Occipital lobe (tissue), 1 donor: ENCODE measurements at regions not wholly inside any gene's neighbourhood (a gene's known extent, or its start where the extent isn't known, plus 50 kb on each side); places are given as distances from the start of the nearest gene placed in this dataset.

Experiments
- DNase-seq: peaks from one replicate; lab custom pipeline; 2025; lab: John Stamatoyannopoulos, UW

DNA sequence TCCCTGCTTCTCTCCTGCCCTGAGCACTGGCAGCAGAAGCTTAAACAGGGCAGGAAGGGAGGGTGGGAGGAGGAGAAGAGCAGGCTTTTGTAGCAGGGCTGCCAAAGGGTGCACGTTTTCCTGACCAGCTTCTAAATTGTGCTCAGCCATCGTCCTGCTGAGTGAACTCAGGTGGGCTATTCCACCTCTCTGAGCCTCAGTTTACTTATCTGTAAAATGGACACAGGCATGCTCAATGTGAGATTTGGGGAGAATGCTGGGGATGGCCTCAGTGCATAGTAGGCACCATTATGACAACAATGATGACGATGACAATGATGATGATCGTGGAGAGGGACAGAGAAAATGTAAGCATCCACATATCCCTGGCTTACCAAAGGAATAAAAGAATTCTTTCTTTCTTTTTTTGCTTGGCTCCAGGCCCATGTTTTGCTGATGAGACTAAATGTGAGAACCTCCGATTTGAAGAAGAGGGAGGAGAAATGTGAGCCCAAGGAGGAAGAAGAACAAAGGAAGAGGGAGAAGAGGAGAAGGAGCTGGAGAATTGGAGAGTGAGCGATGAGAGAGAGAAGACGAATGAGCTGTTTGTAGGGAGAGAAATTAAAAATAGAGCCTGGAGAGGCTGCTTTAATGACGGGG is 105.5 kb upstream of the MYL2 start:
- DNase-seq, result no peak

DNA sequence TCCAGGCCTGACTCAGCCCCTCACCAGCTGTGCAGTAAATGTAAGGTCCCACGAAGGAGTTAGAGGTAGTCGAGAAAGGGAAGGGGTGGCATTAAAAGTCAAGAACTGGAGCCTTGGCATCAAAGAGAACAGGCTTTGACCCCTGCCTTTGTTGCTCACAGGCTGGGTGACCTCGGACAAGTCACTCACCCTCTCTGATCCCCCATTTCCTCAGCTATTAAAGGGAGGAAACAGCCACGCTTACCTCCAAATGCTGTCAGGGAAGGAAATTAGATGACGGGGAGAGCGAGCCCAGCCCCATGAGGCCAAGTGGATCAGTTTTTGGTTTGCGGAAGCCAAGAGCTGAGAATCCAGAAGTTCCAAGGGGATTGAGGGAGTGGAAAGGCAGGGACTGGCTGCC is 104.9 kb upstream of the MYL2 start:
- no peak for DNase-seq

DNA sequence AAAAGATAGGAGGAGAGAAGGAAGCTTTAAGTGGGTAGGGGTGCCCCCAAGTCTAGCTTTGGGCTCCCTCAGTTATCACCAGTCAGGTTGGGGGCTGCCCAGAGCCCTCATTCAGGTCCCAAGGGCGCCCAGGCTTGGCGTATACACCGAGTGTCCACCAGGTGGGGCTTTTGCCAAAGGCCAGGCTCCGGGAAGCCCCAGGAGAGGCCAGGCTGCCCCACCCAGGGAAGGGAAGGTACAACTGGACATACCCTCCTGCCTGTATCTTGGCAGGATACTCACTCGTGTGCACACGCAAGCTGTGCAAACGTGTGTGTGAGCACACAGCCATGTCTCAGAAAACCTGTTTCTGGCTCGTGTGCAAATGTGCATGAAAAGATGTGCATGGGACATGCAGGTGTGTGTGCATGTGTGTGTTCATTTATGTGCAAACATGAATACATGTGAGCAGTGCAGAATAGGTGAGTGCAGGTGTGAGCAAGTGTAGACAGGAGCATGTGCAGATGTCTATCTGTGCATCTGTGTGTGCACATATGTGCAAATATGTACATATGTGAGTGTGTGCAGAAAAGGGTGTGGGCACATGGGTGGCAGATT is 103.9 kb upstream of the MYL2 start:
- no peak for DNase-seq

DNA sequence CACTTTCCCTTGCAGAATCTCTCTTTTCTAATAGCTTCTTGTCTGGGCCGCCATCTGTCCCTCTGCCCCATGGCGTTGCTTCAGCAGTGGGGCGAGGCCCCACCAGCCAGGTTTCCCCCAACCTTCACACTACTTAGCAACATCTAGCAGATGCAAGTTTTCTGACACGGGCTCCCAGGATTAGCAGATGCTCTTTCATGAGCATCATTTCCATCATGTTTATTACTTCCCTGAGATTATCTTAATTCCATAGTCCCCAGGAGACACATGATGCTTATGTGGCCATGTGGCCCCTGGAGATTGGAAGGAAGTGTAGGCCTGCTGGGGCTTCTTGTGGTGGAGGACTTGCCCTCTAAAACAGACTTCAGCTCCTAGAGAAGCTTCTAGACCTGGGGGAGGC is 102.0 kb upstream of the MYL2 start:
- no peak for DNase-seq

DNA sequence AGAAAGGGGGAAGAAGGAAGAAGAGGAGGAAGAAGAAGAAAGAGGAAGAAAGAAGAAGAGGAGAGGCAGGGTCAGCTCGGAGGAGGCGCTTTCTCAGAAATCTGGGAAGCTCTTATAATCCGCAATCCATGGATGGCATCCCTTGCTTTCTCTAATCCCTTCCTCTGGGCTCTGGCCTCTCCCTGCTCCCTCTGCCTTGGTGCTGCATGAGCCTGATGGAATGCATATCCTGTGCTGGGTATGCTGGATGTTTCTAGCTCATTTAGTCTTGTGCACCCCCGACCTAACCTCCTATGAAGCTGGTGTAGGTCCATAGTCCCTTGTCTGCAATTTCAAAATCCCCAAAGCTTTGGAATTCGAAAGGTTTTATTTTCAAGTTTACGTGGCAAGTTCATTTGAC is 94.2 kb upstream of the MYL2 start:
- no peak for DNase-seq

DNA sequence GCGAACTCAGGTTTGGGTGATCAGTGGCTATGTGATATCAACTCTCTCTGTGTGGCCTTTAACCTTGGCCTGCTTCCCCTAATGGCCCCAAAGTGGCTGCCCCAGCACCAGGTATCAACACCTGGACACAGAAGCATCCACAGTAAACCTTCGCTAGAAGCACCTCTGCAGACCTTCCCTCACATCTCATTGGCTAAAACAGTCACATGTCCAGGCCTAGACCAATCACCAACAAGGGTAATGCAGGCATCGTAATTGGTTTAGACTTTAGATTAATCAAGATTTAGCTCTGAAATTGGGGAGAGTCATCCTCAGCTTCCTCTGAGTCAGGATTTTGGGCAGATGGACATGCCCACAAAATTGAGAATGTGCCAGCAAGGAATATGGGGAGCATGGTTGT is 92.5 kb upstream of the MYL2 start:
- DNase-seq, result no peak

DNA sequence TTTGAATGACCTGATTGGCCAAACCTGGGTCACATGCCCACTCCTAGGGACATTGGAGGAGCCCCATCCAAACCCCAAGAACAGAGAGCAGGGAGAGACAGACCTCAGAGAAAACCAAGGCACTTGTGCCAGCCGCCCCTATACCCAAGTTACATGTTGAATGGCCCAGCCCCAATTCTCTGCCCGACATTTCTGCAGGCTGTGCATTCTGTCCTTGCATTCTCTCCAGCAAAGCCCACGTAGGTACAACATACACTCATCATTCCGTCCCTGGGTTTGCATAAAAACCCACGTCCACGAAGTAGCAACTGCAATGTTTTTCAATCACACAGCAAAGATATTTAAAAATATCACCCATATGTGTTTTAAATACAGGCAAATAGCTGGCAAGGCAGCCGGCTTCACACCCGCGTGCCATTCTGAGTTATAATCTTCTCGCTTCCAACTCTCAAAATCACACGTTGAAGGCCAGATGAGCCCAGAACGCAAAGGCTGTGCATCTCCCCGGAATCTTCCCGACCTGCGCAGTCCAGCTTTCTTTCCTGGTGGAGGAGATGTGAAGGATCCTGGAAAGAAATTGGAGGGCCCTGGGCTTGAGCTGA is 91.7 kb upstream of the MYL2 start:
- DNase-seq, result peak; percentile 46

DNA sequence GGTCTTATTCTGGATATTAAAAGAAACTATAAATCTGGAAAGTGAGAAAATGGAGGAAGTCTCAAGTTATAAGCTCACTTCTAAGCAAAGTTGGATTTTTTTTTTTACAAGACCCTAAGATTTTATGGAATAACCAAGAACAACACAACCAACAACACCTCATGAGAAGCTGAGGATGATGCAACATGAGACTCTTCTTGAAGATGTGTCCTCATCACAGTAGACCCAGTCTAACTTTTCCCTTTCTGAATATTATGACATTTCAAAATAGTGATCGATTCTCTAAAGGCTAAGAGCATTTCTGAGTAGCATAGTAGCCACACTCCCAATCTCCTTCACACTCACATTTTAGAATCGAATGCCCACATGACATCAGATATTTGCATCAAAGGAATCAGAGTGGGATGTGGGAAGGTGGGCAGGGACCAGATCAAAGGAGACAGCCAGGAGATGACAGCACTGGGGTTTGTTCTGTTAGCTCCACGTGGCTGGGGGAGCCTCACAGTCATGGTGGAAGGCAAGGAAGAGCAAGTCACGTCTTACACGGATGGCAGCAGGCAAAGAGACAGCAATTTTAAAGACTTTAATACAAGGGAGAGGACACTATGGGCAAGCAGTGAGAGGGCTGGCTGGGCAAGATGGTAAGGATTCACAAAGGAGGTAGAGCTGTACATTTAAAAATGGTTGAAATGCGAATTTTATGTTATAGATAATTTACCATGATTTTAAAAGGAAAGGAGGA is 90.7 kb upstream of the MYL2 start:
- DNase-seq, result no peak

DNA sequence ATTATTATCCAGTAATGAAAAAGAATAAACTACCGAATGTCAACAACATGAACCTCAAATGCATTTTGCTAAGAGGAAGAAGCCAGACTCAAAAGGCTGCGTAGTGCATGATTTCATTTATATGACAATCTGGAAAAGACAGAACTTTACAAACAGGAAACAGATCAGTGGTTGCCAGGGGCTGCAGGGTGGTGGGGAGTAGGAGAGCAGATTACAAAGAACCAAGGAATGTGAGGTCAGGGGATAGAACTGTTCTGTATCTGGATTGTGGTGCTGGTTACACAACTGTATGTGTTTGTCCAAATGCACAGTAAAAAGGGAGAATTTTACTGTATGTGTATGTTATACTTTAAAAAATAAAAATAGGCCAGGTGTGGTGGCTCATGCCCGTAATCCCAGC is 89.7 kb upstream of the MYL2 start:
- no peak for DNase-seq

DNA sequence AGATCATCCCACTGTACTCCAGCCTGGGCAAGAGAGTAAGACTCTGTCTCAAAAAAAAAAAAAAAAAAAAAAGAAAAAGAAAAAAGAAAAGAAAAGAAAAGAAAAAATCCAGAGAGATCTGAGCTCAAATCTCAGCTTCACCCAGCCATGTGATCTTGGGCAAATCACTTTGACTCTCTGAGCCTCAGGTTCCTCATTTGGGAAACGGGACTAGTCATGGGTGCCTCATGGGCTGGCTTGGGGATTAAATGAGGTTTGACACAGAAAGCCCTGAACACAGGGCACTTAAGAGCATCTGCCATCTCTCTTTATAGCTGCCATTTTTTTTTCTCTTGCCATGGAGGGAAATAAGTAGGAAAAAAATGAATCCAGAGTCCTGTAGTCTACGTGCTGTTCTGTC is 86.2 kb upstream of the MYL2 start:
- DNase-seq, result no peak

DNA sequence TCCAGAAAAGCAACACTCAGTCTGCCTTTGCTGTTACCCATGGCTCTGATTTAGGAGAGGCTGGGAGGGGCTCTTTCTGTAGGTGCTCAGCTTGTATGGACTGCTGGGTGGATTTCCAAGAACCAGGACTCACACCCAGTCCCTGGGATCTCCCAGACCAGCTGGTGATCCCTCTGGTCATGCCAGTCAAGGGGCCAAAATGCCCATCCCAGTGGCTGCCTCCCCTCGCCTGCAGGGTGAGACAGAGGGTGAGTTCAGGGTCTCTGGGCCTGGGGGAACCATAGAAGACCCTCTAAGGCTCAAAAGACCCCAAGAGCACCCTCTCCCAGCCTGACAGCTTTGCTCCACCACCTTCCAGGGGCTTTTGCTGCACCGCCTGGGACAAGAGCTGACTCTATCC is 78.6 kb upstream of the MYL2 start:
- DNase-seq, result no peak

DNA sequence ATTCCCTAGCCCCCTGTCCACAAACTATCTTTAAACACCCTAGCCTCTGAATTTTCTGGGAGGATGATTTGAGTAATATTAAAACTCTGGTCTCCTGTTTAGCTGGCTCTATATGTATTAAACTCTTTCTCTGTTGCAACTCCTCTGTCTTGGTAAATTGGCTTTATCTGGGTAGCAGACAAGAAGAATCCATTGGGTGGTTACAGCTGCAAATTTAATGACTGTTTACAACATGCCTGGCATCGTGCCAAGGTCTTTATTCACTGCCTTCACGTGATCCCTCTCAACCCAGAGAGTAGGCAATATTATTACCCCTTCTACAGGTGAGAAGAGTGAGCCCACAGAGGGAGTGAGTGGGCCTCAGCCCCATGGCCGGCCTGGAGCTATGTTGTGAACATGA is 77.8 kb upstream of the MYL2 start:
- DNase-seq, result no peak

DNA sequence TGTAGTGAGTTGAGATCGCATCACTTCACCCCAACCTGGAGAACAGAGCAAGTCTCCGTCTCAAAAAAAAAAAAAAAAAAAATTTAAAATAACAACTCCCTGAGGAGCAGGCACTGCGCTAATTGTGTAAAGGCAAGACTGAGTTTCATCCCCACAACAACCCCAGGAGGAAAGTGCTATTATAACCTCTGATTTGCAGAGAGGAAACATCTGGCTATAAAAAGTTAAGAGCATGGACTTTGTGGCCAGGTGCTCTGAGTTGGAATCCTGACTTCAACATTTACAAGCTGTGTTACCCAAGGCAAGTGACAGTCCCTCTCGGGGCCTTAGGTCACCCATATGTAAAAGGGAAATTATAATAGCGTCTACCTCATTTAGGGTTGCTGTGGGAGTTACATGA is 76.0 kb upstream of the MYL2 start:
- no peak for DNase-seq

DNA sequence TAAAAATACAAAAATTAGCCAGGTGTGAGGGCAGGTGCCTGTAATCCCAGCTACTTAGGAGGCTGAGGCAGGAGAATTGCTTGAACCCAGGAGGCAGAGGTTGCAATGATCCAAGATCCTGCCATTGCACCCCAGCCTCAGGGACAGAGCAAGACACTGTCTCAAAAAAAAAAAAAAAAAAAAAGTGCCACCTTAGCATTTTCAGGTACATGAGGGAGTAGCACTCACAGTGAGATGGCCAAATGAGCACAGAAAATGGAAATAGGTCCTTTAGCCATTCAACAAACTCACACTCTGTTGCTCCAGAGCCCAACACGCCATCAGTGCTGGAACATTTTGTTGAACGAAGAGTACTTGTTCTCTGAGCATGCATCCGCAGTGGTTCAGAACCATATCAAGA is 75.2 kb upstream of the MYL2 start:
- DNase-seq, result no peak

DNA sequence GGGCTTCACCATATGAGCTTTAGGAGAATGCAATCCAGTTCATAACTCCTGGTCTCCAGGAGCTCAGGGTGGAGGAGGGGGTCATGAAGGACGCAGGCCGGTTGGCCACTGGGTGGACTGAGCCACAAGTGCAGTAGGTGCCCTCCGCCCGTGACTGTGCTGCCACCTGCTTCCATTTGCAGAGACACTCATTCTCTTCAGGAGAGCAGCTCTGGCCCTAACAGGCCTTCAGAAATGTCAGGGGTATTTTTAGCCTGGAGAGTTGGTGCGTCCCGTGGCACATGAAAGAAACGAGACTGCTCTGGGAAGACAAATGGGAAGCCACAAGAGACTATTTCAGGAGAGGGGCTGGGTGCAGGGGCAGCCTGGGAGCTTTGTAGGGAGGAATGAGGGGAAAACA is 74.6 kb upstream of the MYL2 start:
- DNase-seq, result no peak

DNA sequence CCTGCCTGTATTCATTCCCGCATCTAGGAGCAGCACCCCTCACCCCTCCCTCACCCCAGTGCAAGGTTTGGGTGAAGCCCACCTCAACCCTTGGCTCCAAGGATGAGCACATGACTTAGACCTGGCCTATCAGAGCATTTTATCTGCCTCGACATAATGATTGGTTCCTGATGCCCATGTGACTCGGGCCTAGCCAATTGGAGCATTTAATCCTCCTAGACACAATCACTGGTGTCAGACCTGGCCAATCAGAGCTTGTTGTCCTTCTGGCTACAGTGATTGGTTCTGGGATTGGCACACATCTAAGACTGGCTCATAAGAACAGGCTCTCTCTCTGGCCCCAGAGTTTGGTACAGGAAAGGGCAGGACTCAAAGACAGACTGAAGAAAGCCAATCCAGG is 73.1 kb upstream of the MYL2 start:
- DNase-seq, result no peak

DNA sequence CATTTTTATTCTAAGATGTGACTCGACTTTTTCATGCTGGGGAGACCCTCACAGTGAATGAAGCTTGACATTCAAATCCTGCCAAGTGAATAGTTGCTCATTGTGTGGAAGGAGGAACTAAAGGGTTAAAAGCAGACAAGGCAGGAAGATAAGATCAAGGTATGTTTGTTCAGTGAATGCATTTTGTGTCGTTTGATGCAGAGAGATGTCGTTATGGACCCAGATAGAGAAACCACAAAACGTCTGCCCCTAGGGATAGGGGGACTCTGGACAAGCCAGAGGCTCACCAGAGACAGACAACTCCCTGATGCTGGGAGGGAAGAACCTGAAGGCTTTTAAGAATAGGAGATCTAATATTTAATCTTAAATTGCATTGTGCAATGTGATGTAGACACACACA is 72.5 kb upstream of the MYL2 start:
- no peak for DNase-seq

DNA sequence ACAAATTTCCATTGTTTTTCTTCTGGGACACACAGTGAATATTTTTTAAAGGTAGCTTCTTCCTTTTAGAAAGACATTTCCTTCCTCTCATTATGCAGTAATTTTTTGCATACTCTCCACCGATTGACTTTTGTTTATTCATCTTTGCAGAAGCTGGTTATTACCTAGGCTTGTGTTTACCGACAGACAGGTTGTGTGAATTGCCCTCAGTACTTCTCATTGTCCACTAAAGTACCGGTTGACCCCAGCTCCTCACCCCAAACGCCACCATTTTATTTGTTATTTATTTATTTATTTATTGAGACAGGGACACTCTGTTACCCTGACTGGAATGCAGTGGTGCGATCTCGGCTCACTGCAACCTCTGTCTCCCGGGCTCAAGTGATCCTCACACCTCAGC is 63.4 kb upstream of the MYL2 start:
- no peak for DNase-seq

DNA sequence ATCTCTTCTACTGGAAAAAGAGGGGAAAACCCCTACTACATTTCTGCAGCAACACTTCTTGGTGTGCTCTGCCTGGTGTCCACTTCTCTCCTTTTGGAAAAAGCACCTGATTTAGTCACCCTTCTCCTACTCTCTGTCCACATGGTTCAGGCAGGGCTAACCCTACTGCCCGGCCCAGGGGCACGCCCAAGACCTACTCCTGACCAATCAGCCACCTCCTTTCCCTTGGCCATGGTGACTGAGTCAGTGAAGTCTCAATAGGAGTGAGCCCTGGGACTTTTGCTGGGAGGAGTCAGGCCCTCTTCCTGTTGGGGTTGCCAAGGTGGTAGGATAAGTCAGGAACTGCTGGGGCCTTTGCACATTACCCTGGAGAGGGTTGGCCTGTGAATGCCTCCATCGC is 52.5 kb upstream of the MYL2 start:
- no peak for DNase-seq

DNA sequence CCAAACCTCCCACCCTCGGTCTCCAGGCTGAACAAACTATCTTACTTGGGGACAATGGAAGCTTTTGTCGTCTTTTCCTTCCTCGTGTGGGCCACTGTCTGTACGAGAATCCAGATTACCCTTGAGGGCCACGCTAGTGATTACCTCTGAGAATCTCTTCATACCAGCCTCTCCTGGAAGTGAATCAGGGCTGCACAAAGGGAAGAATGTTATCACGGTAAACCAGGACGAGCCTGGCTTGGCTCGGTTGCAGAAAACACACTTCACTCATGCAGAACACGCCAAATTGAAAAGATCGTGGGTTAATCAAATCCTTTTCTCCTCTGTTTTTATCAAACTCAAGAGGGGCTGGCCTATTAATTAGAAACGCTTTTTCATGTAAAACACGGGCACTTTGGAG is 51.6 kb upstream of the MYL2 start:
- no peak for DNase-seq

DNA sequence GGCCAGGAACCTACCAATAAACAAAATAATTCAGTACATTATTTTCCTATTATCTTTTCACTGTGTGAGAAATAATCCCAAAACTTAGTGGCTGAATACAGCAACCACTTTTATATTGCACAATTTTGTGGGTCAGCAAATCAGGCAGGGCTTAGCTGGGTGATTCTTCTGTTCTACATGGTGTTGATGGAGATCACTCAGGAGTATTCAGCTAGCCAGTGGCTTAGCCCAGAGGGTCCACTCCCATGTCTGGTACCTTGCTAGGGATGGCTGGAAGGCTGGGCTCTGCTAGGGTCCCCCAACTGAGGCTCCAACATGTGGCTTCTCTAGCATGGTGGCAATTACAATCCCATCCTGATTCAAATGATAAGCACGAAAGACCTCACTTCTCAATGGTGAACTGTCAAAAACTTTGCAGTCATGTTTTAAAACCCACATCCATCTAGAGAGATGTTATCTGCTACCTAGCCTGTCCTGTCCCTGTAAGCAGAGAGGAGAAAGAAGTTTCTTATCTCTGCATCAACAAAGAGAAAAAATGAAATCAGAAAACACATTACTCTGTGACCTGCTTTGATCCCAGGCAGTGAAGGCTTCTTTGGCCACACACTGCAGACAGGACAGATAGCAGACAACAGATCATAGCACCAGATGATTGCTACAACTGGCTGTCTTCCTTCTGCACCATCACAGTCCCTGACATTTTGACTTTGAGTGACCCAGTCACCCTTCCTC is 51.0 kb upstream of the MYL2 start:
- no peak for DNase-seq
